C4-2B (cell line): ENCODE measurements at regions not wholly inside any gene's neighbourhood (a gene's known extent, or its start where the extent isn't known, plus 50 kb on each side); places are given as distances from the start of the nearest gene placed in this dataset.

Experiments
- CTCF ChIP-seq: fragments of 450-650 bp; conservative IDR thresholded peaks from 2 replicates; pipeline ENCODE4 v1.5.1; 2017; ENCODE audit warnings: mild to moderate bottlenecking
- ZFX ChIP-seq: fragments of 450-650 bp; IDR thresholded peaks from 2 replicates; pipeline ENCODE4 v1.6.1; 2017

- TF ChIP-seq CTCF (no peak), ZFX (no peak)
These were observed 632.5 kb downstream of the TNS3 start for GRCh38 chr7:46949270-46949931.
